Caco-2 (cell line): ENCODE measurements at regions not wholly inside any gene's neighbourhood (a gene's known extent, or its start where the extent isn't known, plus 50 kb on each side); places are given as distances from the start of the nearest gene placed in this dataset.

Experiments
- BruUV-seq: library from RNA; stranded (reverse); fragments of 400-500 nt; replicated peaks from 2 replicates; lab custom pipeline; 2021; lab: Mats Ljungman, UMichigan
- CTCF ChIA-PET: fragments of 300-600 bp; sonication (Branson Sonifier 250); formaldehyde crosslinking; loops from one replicate; lab custom pipeline; 2022; ENCODE audit warnings: antibody characterized with exemption; lab: Charles Lee
- POLR2A ChIA-PET: fragments of 300-600 bp; sonication (Branson Sonifier 250); formaldehyde crosslinking; loops from one replicate; lab custom pipeline; 2022; ENCODE audit warnings: antibody characterized with exemption; lab: Charles Lee
- DNase-seq, 2 experiments: peaks; one replicate each; pipeline versions ENCODE4 v3.0.0 to v3.0.0-alpha.2; 2020 to 2022
- H3K27me3 ChIP-seq: replicated peaks from 2 replicates; pipeline ENCODE4 v1.6.0; 2011; ENCODE audit warnings: low read length; ENCODE audit not compliant: control insufficient read depth, insufficient read depth
- H3K36me3 ChIP-seq: 2 replicates; pipeline ENCODE4 v1.5.1; 2011; ENCODE audit warnings: low read length; ENCODE audit not compliant: control insufficient read depth, insufficient read depth
- H3K4me1 ChIP-seq: fragments of 250-450 bp; sonication (Bioruptor Pico); 2 replicates; pipeline ENCODE4 v1.5.1; 2020; ENCODE audit warnings: mild to moderate bottlenecking
- H3K4me3 ChIP-seq: 2 replicates; pipeline ENCODE4 v1.5.1; 2011; ENCODE audit warnings: low read depth, mild to moderate bottlenecking, control low read depth, low read length
- H3K9me3 ChIP-seq: fragments of 250-450 bp; sonication (Bioruptor Pico); 2 replicates; pipeline ENCODE4 v1.5.1; 2020; ENCODE audit warnings: mild to moderate bottlenecking, moderate library complexity
- H3K27ac Mint-ChIP-seq: one replicate; pipeline ENCODE4 v1.8.0; 2022; ENCODE audit warnings: mixed read lengths; ENCODE audit not compliant: unreplicated experiment
- H3K27me3 Mint-ChIP-seq: one replicate; pipeline ENCODE4 v1.8.0; 2022; ENCODE audit warnings: mixed read lengths; ENCODE audit not compliant: insufficient read depth, unreplicated experiment
- H3K36me3 Mint-ChIP-seq: one replicate; pipeline ENCODE4 v1.8.0; 2022; ENCODE audit warnings: mild to moderate bottlenecking, mixed read lengths; ENCODE audit not compliant: insufficient read depth, unreplicated experiment
- H3K4me1 Mint-ChIP-seq: one replicate; pipeline ENCODE4 v1.8.0; 2022; ENCODE audit warnings: low read depth, mixed read lengths; ENCODE audit not compliant: unreplicated experiment
- H3K4me3 Mint-ChIP-seq: one replicate; pipeline ENCODE4 v1.8.0; 2022; ENCODE audit warnings: mild to moderate bottlenecking, moderate library complexity, mixed read lengths; ENCODE audit not compliant: unreplicated experiment
- H3K9me3 Mint-ChIP-seq: one replicate; pipeline ENCODE4 v1.8.0; 2022; ENCODE audit warnings: mixed read lengths; ENCODE audit not compliant: unreplicated experiment
- CTCF ChIP-seq, 2 experiments: fragments of 200-600 bp in 1 of 2; IDR thresholded peaks; 1 replicate in 1 of 2; 2 replicates in 1 of 2; pipeline versions ENCODE4 v1.5.1 to v1.8.0; 2011 to 2022; ENCODE audit warnings: antibody characterized with exemption in 1 of 2, control low read depth in 1 of 2, inconsistent platforms in 1 of 2, low read depth in 1 of 2, low read length in 1 of 2, mild to moderate bottlenecking in 1 of 2, moderate library complexity in 1 of 2; ENCODE audit not compliant: insufficient read depth in 1 of 2, severe bottlenecking in 1 of 2, unreplicated experiment in 1 of 2
- intact Hi-C: fragments of 100-400 bp; cut with micrococcal nuclease; formaldehyde crosslinking; loops from one replicate; pipeline ENCODE4 v1.10.0; 2022; ENCODE audit not compliant: unreplicated experiment

- Mint-ChIP-seq H3K27ac (no peak overlapping the region), H3K27me3 (no peaks in the 10 kb centered on the region), H3K9me3 (no peaks in the 10 kb centered on the region), H3K4me3 (no peak overlapping the region), H3K36me3 (no peaks in the 10 kb centered on the region), H3K4me1 (peaks cover 17% of the 10 kb centered on the region)
- intact Hi-C loops = no loop called here
- no peak for DNase-seq
- no TSS peak for BruUV-seq
- no peaks in the 10 kb centered on the region for H3K27me3 ChIP-seq
- H3K36me3 ChIP-seq = no peaks in the 10 kb centered on the region
- H3K4me1 ChIP-seq = peaks cover 20% of the 10 kb centered on the region
- TF ChIP-seq CTCF (IDR thresholded peaks at IDR 0.05; ENCODE audit: insufficient read depth in 1 of 2, low read depth in 1 of 2, low read length in 1 of 2, severe bottlenecking in 1 of 2, unreplicated experiment in 1 of 2) = no peak
- no peak overlapping the region for H3K4me3 ChIP-seq
- no peaks in the 10 kb centered on the region for H3K9me3 ChIP-seq
- CTCF ChIA-PET = no interaction called here
- POLR2A ChIA-PET = no interaction called here
Measured at GRCh38 chr6:81694855-81695254, 57.6 kb downstream of the TENT5A start.

DNA sequence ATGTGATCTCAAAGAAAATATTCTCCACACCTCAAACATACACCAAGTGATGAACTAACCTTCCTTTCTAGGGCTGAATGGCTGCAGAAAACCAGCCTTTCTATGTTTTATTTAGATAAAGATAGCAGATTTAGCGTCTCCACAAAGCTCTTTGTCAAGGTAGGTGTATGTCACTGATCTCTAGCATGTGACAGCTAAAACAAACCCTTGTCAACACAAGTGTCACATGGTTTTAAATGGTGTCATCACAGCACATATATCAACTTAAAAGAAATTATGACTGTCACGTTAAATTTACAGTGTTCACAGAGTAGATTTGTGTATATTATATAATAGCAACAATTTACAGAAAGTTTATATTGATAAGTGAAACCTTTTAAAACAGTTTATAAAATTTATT lies 58.3 kb downstream of the TENT5A start:
- no TSS peak for BruUV-seq
- ChIA-PET CTCF (no interaction called here), POLR2A (no interaction called here)
- DNase-seq = no peak
- no peak for TF ChIP-seq CTCF (IDR thresholded peaks at IDR 0.05; ENCODE audit: insufficient read depth in 1 of 2, low read depth in 1 of 2, low read length in 1 of 2, severe bottlenecking in 1 of 2, unreplicated experiment in 1 of 2)
- intact Hi-C loops = no loop called here
- Histone ChIP-seq H3K9me3 (no peaks in the 10 kb centered on the region), H3K4me3 (no peak overlapping the region), H3K4me1 (peaks cover 20% of the 10 kb centered on the region), H3K27me3 (no peaks in the 10 kb centered on the region), H3K36me3 (no peaks in the 10 kb centered on the region)
- H3K27ac Mint-ChIP-seq = no peak overlapping the region
- H3K36me3 Mint-ChIP-seq = no peaks in the 10 kb centered on the region
- no peaks in the 10 kb centered on the region for H3K9me3 Mint-ChIP-seq
- H3K4me3 Mint-ChIP-seq = no peak overlapping the region
- no peaks in the 10 kb centered on the region for H3K27me3 Mint-ChIP-seq
- H3K4me1 Mint-ChIP-seq = peaks cover 17% of the 10 kb centered on the region

GRCh38 chr6:81693266-81693665 lies 59.2 kb downstream of the TENT5A start:
- Histone ChIP-seq H3K36me3 (no peaks in the 10 kb centered on the region), H3K4me3 (no peak overlapping the region), H3K9me3 (no peaks in the 10 kb centered on the region), H3K4me1 (peaks cover 20% of the 10 kb centered on the region), H3K27me3 (no peaks in the 10 kb centered on the region)
- intact Hi-C loops = no loop called here
- DNase-seq = no peak
- peaks cover 17% of the 10 kb centered on the region for H3K4me1 Mint-ChIP-seq
- BruUV-seq = no TSS peak
- ChIA-PET POLR2A (no interaction called here), CTCF (no interaction called here)
- no peak for TF ChIP-seq CTCF (IDR thresholded peaks at IDR 0.05; ENCODE audit: insufficient read depth in 1 of 2, low read depth in 1 of 2, low read length in 1 of 2, severe bottlenecking in 1 of 2, unreplicated experiment in 1 of 2)
- H3K27me3 Mint-ChIP-seq = no peaks in the 10 kb centered on the region
- no peaks in the 10 kb centered on the region for H3K9me3 Mint-ChIP-seq
- no peak overlapping the region for H3K27ac Mint-ChIP-seq
- no peaks in the 10 kb centered on the region for H3K36me3 Mint-ChIP-seq
- H3K4me3 Mint-ChIP-seq = no peak overlapping the region
